ENCODE measurements at regions not wholly inside any gene's neighbourhood (a gene's known extent, or its start where the extent isn't known, plus 50 kb on each side); places are given as distances from the start of the nearest gene placed in this dataset.

DNA sequence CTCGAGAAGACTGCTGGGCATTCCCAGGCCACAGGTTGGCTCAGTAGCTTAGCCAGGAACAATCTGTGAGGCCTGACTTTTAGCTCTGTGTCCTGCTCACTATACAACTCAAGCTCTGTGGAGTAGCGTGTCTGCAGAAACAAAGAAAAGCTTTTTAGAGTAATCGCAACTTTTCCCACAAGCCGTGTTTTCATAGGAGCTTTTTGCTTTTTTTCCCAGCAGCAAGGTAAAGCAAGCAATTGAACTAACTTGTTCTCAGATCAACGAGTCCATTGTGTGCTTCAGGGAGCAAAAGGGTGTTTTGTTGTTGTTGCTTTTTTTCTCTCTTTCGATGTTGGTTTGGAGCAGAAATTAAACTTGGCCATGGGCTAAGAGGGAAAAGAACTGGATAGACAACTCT is 97.3 kb upstream of the BCL2L14 start:
- TF ChIP-seq, protein P1, sequence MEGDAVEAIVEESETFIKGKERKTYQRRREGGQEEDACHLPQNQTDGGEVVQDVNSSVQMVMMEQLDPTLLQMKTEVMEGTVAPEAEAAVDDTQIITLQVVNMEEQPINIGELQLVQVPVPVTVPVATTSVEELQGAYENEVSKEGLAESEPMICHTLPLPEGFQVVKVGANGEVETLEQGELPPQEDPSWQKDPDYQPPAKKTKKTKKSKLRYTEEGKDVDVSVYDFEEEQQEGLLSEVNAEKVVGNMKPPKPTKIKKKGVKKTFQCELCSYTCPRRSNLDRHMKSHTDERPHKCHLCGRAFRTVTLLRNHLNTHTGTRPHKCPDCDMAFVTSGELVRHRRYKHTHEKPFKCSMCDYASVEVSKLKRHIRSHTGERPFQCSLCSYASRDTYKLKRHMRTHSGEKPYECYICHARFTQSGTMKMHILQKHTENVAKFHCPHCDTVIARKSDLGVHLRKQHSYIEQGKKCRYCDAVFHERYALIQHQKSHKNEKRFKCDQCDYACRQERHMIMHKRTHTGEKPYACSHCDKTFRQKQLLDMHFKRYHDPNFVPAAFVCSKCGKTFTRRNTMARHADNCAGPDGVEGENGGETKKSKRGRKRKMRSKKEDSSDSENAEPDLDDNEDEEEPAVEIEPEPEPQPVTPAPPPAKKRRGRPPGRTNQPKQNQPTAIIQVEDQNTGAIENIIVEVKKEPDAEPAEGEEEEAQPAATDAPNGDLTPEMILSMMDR (IDR thresholded peaks at IDR 0.05; ENCODE audit: insufficient read depth, low read depth, low read length, missing control alignments) = no peak

DNA sequence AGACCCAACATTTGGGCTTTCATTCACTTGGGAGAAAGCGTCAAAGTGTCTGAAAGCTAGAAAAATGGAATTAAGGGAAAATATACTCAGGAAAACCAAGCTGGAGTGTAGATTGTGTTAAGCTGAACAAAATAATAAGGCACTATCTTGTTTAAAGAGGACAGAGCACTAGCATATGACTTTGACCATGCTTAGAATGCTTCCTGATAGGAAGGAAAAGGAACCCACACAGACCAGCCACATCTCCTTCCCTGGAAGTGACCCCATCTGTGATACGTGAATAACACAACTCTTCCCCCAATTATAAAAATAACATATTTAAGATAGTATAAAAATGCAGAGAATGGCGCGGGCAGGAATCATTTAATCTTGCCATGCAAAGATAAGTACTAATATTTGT is 94.7 kb upstream of the BCL2L14 start:
- TF ChIP-seq, protein P1 (IDR thresholded peaks at IDR 0.05; ENCODE audit: insufficient read depth, low read depth, low read length, missing control alignments) = no peak
- no peak for DNase-seq (ENCODE audit: low read depth)

More for the DNA sequence above, 97.3 kb upstream of the BCL2L14 start:
- no peak overlapping the region for H3K4me3 ChIP-seq (ENCODE audit: low read depth, low read length)
- DNase-seq (ENCODE audit: low read depth) = no peak

DNA sequence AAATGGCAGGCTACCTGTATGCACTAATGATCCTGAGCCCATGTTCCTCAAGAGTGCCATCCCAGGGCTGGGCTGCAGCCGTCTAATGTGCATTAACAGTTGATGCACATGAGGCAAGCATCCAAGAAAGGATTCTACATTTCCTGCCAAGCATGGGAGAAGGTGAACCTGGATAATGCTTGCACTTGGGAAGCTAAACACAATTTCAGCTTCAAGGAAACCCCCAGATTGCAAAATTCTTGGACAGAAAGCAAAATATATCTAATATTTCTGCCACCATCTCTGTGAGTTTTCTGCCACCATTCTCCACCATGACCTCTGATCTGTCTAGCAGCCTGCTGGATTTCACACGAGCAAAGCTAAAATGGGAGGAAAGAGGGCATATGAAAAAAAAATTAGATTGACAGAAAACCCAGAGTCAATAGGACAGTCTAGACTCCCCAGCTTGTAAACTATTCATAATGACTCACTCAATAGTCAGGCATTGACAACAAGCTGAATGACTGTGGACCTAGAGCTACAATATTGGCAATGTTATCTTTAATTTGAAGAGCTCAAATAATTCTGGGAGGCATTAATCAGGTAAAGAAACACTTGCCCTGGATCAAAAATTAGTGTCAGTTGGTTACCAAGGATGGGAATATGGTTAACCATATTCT is 91.9 kb upstream of the BCL2L14 start:
- TF ChIP-seq, protein P1 (IDR thresholded peaks at IDR 0.05; ENCODE audit: insufficient read depth, low read depth, low read length, missing control alignments) = no peak
- no peak for DNase-seq (ENCODE audit: low read depth)
- no peak overlapping the region for H3K4me3 ChIP-seq (ENCODE audit: low read depth, low read length)

More for the DNA sequence above, 94.7 kb upstream of the BCL2L14 start:
- no peak overlapping the region for H3K4me3 ChIP-seq (ENCODE audit: low read depth, low read length)

DNA sequence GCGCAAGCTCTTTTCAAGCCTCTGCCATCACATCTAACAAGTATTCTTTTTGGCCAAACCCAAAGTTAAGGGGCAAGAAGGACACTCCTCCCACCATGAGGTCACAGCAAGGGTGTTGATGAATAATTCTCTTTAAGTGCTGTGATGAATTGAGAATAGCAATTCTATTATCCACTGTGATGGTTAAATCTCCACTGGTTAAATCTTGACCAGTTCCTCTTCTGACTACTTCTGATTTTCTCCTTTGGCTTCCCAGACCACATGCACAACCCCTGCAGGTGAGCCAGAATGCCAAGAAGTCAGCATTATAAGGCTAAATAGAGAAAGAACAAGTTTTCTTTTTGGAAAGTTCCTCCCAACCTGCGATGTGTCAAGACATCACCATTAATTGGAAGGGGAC is 90.6 kb upstream of the BCL2L14 start:
- TF ChIP-seq, protein P1 (IDR thresholded peaks at IDR 0.05; ENCODE audit: insufficient read depth, low read depth, low read length, missing control alignments) = no peak
- DNase-seq (ENCODE audit: low read depth) = peak; percentile 18
- H3K4me3 ChIP-seq (ENCODE audit: low read depth, low read length) = no peak overlapping the region

DNA sequence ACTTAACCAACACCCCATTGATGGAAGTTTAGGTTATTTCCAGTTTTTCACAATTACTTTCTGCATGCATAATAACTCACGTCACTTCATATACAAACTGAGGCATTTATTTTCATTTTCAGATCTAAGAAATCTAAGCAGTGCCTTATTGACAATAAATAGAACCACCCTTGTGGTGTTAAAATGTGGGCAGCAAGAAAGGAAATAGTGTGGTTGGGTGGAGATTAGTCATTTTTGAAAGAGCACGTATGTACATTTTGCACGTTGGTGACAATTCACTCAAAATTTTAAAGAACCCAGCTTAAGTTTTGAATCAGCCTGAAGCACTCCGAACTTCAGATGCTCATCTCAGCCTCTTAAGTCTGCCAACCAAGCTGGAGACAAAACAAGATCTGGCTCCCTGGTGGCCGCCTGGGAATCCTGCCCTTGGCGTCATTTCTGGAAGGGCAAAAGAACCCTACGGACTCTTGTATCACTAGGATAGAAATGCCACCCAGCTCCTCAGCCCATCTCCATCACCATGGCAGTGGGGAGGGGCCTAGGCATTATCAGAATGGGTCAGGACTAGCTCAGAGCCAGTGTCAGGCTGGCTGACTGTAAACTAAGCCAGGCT is 89.5 kb upstream of the BCL2L14 start:
- TF ChIP-seq, protein P1 (IDR thresholded peaks at IDR 0.05; ENCODE audit: insufficient read depth, low read depth, low read length, missing control alignments) = no peak
- H3K4me3 ChIP-seq (ENCODE audit: low read depth, low read length) = peak overlapping the region; percentile 18; the same call in 1 of the 2 replicates
- DNase-seq (ENCODE audit: low read depth) = peak; percentile 94

DNA sequence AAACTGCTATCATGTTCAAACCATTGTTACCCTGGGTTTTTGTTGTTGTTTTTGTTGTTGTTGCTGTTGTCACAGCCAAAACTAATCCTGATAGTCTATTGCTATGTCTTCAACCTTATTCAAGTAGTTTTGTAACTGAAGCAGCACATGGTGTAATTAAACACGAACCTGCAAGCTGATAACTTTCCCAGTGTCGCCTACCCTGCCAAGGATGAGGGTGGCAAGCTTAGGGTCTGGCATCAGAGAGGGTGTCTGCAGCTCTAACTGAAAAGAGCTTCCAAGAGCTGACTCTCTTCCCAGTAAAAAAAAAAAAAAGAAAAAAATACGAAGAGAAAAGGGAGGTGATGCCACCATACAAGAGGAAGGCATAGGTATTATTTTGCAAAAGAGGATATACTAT is 86.3 kb upstream of the BCL2L14 start:
- TF ChIP-seq, protein P1 (IDR thresholded peaks at IDR 0.05; ENCODE audit: insufficient read depth, low read depth, low read length, missing control alignments) = no peak
- H3K4me3 ChIP-seq (ENCODE audit: low read depth, low read length) = no peak overlapping the region
- no peak for DNase-seq (ENCODE audit: low read depth)

Data from GM12865 (cell line).